HG03521 (cell line): ENCODE measurements at regions not wholly inside any gene's neighbourhood (a gene's known extent, or its start where the extent isn't known, plus 50 kb on each side); places are given as distances from the start of the nearest gene placed in this dataset.
A peak's percentile ranks its signal among the peaks of the same experiment; 100 is the strongest.
"Not testable (repeated sequence)": the region's sequence is repeated elsewhere in the genome, so short reads cannot be mapped to it uniquely, and the experiment has no call there.

Experiments used
- ATAC-seq: cut with Tn5 transposase; IDR thresholded peaks from one replicate; pipeline ENCODE4 v1.9.1; 2021; ENCODE audit warnings: mild to moderate bottlenecking, moderate library complexity; ENCODE audit not compliant: unreplicated experiment

DNA sequence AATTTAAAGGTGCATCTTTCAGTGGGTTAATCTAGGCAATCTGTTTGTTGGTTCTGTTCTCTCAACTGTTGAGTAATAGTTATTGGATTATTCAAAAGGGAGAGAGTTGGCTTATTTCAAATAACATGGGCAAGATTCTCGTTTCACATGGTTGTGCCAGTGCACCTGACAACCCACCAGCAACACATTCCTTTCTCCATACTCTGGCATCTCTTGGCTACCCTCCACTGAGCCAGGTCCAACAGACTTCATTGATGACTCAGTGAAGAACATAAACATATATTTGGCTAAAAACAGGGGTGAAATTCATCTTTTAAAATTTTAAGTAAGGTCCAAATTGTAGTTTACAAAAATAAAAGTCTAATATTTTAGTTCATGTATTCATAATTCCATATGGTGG is 967.2 kb downstream of the RPA4 start:
- ATAC-seq, result no peak

DNA sequence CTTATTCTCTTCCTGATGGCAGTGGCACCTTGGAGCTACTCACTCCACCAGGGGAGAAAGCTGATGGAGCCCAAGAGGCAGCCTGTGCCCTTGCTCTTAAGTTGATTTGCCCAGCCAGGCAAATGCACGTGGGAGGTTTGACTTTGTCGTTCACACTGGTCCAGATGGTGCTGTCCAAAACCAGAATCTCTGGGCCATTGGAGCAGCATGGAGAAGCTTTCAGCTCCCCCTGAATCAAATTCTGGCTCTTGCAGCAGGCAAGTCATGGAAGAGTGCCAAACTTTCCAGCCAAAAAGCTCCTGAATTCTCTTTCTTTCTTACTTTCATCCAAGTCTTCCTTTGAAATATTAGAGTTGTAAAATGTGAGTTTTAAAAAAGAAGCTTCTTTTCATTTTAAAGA is 970.4 kb downstream of the RPA4 start:
- ATAC-seq, result no peak

DNA sequence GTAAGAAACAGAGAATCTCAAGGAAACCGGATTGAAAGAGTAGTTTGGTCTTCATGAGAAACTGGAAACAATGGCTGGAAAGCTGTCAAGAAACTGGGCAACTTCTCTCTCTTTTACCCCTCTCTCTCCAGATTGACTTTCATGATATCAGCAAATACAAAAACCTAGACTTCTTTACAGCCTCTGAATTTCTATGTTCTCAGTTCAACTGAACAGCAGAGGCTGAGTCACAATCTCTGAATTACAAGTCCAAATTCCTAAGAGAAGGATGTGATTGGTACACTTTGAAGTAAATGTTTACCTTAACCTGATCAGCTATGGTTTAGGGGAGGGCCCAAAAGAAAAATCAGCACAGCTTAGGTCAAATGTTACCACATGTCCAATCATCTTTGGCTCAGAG is 974.9 kb downstream of the RPA4 start:
- no peak for ATAC-seq

DNA sequence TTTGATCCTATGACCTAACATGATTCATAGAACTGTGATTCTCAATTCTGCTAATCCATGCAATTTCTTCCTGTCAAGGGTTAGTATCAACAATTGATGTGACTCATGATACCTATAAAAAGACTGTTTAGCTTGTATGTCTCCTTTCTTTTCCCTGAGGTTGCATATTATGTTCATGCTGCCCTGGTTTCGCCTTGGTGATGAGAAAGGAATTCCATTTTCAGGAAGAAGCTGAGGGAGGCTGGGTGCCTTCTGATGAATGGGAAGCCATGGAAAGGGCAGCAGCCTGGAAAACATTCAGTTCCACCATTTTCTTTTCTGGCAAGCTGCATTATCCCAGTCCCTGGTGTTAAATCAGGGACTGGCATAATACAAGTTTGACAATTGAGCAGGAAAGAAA is 976.5 kb downstream of the RPA4 start:
- ATAC-seq, result no peak

DNA sequence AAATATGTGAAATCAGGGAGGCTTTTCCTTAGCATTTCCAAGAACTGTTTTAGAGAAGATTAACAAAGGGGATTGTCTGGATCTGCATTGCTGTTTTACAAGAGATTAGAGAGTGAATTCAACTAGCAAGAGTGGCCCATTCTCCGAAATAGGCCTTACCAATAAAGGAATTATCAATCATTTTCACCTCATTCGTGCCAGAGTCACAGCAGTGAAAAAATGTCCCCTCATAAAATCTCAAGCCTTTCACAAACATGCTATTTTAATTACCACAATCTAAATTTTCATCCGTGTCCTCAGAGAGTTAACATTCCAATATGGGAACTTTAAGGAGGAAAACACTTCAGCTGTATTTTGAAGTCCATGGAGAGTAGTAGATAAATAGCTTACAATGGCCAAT is 979.6 kb downstream of the RPA4 start:
- no peak for ATAC-seq

DNA sequence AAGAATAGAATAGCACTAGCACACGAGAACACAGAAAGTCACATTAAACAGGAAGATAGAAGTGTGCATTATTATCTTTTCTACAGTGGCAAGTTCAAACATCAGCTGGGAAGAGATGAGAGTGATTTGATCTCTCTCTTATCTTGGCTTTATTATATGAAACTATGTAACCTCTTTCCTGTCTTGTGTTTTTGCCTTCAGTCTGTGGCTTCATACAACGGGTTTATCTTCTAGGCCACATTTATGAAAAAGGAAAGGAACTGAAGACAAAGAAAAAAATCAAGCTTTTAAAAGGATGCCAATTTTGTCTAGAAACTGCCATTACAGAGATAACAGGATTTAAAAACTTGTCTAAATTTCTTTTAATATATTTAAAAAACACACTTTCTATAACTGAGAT is 983.6 kb downstream of the RPA4 start:
- ATAC-seq, result no peak

DNA sequence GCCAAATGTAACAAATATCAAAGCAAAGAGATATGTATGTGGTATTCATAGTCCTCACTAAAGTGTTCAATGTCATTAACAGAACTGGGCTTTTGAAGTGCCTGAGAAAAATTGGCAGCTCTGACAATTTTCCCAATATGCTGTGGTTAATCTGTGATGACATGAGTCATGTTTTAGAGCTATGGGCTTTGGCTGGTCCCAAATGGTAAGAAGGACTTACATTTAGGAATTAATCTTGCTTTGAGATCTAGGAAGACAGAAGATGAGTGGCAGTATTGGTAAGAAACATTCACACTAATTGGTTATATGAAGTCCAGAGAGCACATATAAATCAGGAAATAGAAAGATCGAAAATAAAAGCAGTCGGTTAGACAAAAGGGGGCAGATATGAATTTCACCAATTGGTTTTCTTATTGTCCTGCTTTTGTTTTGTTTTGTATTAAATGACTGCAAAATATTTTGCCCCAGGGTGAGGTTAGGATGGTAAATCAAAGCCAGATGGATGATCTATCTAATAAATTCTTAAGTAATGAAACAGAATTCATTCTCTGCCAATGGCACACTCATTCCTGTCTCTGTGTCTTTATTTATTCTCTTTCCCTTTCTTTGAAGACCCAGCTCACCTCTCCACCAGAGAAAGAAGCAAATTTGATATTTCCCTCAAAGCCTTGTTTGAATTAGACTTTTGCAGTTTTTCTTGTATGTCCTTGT is 993.1 kb downstream of the RPA4 start:
- ATAC-seq, result no peak

DNA sequence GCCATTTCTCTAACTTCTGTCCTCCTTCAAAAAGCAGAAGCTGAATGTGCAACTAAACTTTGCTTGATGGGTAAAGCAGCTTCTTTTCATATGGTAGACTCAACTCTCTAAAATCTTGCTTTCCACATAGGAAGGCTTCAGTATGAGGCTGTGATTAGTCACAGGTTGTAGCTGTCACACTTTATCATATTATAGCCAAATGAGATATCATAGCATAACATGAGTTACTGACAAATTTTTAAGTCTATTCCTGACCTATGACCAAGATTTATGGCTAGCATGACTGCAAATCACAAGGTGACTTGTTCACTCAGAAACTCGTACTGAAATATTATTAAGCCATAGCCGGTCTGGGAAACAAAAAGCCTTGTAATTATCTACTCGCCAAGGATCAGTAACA is 998.6 kb downstream of the RPA4 start:
- no peak for ATAC-seq

DNA sequence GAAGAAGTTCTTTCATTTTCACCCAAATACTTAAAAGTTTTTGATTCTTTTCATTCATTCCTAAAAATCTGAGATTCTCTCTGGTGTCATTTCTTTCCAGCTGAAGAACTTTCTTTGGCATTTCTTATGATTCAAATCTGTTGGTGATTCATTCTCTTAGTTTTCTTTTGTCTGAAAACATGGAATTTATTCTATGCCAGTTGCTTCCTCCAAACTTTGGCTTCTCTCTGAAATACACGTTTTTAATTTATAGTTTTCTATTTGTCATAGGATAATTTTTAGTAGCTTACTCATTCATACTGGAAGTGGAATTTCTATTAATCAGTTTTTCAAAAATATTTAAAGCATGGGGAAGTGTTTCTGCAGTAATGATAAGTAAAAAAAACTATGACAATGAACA is 1012.0 kb downstream of the RPA4 start:
- no peak for ATAC-seq

DNA sequence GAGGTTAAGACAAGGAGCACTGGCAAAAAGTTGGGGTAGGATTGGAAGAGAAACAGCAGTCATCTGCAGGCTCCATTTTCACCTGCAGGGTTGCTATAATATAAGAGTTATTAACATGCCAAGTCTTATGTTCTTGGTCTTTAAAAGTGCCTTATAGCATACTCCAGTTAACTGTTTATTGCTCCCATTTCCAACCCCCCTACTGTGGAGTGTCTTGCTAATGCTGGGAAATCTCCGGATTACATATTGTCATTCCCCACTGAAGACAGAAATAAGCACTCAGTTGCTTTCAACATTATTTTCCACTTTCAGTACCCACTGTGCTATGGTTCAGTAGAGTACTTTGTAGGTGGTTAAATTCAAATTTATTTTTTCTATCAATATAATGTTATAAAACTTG is 1014.3 kb downstream of the RPA4 start:
- ATAC-seq, result no peak

DNA sequence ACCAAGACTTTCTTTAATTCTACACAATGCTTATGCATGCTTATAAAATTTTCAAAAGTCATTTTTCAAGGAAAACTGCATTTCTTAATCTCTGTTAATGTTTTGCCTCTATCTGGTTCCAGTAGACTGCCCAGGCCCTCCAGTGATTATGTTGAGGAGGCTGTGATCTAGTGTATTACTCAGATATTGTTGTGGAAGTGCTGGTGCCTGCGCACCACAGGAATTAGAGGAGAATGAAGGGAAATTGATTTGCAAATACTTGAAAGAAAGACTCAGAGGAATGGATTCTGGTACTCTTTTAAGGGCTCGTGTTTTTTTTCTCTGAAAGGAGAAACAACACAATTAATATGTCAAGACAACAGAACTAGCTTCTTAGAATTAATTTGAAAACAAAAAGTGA is 1015.1 kb downstream of the RPA4 start:
- ATAC-seq, result no peak

DNA sequence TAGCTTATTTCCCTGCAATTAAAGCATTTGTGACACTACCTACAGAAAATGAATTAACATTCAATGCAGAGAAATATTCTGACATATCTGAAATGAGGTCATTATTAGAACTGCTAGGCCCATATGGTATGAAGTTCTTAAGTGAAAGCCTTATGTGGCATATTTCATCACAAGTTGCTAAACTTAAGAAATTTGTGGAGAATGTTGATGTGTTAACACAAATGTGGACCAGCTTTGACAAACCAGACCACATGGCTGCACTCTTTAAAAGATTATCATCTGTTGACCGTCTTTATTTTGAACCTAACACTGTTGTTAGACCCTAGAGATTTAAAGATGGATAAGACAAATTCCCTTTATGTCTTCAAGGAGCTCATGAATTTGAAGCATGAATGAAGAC is 1024.1 kb downstream of the RPA4 start:
- ATAC-seq, result no peak

DNA sequence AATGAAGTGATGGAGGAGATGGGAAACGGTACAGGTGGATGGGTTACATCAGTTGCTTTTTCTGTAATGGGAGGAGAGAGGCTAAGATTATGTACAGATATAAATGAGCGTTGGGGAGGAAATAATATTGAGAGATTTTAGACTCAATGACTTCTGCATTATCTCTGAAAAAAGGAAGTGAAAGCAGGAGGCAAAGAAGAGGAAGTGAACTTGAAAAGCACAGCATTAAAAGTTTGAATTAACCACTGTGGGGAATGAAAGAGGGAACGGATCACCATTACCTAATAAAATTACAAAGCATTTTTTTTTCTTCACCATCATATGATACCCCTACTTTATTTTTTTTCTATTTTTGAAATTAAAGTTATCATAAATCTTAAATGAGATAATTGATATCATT is 1025.5 kb downstream of the RPA4 start:
- peak; percentile 72 for ATAC-seq

DNA sequence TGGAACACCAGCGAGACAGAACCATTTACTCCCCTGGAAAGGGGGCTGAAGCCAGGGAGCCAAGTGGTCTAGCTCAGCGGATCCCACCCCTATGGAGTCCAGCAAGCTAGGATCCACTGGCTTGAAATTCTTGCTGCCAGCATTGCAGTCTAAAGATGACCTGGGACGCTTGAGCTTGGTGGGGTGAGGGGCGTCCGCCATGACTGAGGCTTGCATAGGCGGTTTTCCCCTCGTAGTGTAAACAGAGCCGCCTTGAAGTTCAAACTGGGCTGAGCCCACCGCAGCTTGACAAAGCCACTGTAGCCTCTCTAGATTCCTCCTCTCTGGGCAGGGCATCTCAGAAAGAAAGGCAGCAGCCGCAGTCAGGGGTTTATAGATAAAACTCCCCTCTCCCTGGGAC is 1031.7 kb downstream of the RPA4 start:
- ATAC-seq, result not testable (repeated sequence)

DNA sequence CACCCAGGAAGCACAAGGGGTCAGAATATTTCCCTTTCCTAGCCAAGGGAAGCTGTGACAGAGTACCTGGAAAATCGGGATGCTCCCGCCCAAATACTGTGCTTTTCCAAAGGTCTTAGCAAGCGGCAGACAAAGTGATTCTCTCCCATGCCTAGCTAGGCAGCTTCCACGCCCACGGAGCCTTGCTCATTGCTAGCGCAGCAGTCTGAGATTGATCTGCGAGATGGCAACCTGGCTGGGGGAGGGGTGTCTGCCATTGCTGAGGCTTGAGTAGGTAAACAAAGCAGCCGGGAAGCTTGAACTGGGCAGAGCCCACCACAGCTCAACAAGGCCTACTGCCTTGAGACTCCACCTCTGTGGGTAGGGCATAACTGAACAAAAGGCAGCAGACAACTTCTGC is 1037.5 kb downstream of the RPA4 start:
- ATAC-seq, result not testable (repeated sequence)

DNA sequence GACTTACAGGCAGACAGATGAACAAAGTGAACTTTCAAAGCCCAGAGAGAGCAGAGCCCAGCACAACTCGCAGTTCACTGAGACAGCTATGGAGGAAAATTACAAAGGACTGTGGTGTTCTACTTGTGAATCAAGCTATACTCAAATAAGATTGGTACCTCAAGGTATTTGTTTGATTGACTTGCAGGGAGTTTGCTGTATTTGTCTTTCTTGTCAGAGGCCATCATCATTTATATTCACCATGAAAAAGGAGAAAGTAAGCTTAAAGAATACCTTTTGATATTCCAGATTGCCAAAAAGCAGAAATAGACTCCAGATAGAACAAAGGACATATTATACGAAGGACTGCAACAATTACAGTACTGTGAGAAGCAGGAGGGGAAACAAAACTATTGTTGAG is 1047.9 kb downstream of the RPA4 start:
- no peak for ATAC-seq

DNA sequence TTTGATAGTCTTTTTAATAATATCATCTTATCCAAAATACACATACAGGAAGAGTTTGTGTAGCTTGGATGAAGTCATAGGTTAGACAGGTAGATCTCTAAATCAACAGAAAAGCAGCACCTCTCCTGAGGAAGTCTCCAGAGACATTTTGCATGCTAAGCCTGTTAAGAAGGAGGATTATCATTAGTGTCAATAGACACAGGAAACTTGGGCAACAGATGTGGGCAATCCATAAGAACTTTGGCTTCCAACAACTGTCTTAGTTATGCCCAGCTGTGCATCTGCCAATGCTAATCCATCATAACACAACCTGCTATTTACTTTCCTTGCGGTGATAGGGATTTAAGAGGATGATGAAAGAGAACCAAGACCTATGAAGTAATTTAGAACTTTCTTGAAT is 1052.6 kb downstream of the RPA4 start:
- ATAC-seq, result no peak

DNA sequence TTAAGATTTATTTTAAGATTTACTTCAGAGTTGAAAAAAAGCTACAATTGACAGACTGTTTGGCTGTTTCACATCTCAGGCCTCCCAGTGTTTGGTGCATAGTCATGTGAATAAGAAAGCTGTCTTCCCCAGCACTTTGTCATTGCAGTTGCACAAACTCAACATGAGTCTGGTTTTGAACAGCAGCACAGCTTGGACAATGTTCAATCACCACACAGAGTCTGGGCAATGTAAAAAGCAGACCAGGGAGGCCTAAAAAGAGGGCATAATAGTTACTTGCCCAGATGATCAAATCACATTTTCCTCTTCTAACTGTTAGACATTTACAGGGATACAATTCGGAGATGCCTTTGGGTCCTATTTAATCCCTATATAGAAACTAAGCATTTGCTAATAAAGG is 1055.0 kb downstream of the RPA4 start:
- ATAC-seq, result no peak

DNA sequence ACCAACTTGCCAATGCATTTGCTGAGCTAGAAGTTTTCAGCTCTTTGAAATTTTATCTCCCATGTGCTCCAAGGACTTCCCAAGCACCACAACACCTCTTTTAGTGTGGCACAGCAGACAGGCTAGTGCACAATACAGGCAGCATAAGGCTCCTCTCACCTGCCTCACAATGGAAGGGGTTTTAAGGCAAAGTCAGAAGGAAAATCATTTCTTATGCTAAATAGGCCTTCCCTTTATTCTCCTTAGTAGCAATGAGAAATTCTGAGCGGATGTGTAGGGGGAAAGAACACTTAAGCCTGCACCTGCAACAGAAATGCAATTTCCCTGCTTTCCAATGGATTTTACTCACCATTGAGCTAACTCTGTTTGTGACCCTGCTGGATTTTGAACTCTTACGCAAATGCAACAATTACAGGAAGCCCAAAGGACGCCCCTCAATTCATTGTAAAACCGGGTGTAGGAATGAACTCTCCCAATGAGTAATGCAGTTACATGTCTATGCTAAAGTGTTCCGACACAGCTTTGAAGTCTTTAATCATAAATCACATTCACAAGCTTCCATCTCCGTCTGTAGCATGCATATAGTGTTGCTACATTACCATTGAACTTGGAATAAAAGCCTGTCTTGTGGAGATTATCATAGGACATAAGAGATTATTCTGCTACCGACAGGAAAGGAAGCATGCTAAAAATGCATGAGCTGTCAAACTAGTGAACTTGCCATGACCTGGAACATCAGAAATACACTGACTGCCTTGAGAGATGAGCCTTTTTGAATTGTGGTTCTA is 1084.9 kb downstream of the RPA4 start:
- ATAC-seq, result no peak

DNA sequence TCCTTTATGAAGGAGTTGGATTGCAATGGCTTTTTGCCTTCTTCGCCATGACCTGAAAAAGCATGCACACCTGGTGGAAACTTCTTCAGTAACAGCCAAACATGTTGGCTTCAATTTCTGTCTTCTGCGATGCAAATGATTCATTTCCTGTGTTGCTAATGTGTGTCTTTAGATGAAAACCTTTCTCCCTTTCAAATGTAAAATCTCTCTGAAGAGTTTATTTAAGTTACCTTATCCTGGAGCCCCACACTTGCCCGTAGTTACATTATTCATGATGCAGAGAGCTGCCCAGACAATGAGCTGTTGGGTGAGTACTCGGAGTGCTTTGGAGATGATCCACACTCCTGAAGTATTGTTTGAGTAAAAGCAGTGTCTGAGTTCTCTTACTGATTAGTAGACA is 1100.9 kb downstream of the RPA4 start:
- no peak for ATAC-seq

DNA sequence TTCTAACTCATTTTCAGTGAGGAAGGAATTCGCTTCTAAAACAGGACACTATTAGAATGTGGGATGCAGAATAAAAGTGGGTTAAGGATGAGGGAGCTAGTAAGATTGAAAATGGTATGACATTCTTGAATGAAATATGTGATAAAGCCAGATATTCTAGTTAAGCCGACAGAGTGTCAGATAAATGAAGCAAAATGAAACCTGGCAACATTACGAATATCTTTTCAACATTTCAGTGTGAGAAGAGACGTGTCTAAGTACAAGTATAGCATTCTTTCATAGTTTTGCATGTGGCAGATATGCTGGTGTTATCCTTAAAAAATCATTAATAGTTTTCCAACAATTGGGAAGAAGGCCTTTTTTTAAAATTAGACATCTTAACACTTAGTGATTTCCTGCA is 1101.4 kb downstream of the RPA4 start:
- no peak for ATAC-seq

DNA sequence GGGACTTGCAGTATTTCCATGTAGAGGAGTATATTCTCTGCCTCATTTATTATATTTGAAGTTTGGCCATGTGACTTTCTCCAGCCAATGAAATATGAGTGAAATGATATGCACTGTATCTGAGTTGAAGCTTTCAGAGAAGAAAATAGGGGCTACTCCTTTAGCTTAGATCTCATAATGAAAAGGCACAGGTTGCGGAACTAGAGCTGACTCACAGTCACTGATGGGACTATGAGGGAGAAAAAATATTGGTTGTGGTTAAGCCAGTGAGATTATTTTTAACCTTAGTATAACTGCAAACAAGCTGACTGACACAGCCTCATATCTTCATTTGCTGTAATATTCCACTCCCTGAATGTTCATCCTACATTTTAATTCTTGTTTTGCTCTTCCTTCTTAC is 1104.3 kb downstream of the RPA4 start:
- ATAC-seq, result no peak

DNA sequence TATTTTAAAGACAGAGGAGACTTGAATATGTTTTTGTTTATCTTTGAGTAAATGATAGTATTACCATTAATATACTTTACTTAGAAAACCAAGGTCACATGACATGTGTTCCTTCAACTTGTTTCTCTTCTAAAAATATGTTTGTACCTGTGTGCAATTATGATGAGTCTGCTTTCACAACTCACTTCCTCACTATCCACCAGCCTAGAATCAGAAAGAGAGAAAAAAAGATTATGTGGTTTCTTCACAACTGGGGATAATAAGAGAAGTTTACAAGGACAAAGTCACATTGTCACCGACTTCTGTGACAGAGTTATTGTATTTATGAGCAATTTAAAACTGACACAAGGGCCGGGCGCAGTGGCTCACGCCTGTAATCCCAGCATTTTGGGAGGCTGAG is 1112.1 kb downstream of the RPA4 start:
- ATAC-seq, result no peak
